ENCODE measurements at regions not wholly inside any gene's neighbourhood (a gene's known extent, or its start where the extent isn't known, plus 50 kb on each side); places are given as distances from the start of the nearest gene placed in this dataset.

GRCh38 chr2:166647935-166648334 is 153.9 kb upstream of the SCN7A start:
- TF ChIP-seq CTCF (IDR thresholded peaks at IDR 0.05; ENCODE audit: borderline replicate concordance, extremely low read depth, low read length, poor library complexity, severe bottlenecking) = no peak
- no peak for TF ChIP-seq EZH2 (IDR thresholded peaks at IDR 0.05; ENCODE audit: borderline replicate concordance, low read depth, low read length, severe bottlenecking)
